BE2C (cell line): ENCODE measurements at regions not wholly inside any gene's neighbourhood (a gene's known extent, or its start where the extent isn't known, plus 50 kb on each side); places are given as distances from the start of the nearest gene placed in this dataset.
"Not testable (repeated sequence)": the region's sequence is repeated elsewhere in the genome, so short reads cannot be mapped to it uniquely, and the experiment has no call there.

Experiments used
- DNase-seq: peaks from one replicate; pipeline ENCODE4 v3.0.0-alpha.2; 2020
- H3K27me3 ChIP-seq: fragments of 250-450 bp; sonication (Bioruptor Pico); 2 replicates; pipeline ENCODE4 v1.5.1; 2020; ENCODE audit warnings: mild to moderate bottlenecking
- H3K36me3 ChIP-seq: fragments of 250-450 bp; sonication (Bioruptor Pico); 2 replicates; pipeline ENCODE4 v1.5.1; 2020; ENCODE audit warnings: mild to moderate bottlenecking
- H3K4me1 ChIP-seq: fragments of 250-450 bp; sonication (Bioruptor Pico); 2 replicates; pipeline ENCODE4 v1.5.1; 2020
- H3K4me3 ChIP-seq: 2 replicates; pipeline ENCODE4 v1.5.1; 2011; ENCODE audit warnings: low read depth, low read length
- H3K9me3 ChIP-seq: fragments of 250-450 bp; sonication (Bioruptor Pico); 2 replicates; pipeline ENCODE4 v1.5.1; 2020

GRCh38 chr22:11932212-11932611 lies 3595.8 kb upstream of the OR11H1 start:
- not testable (repeated sequence) for H3K27me3 ChIP-seq, DNase-seq, H3K36me3 ChIP-seq, H3K4me3 ChIP-seq, H3K4me1 ChIP-seq, H3K9me3 ChIP-seq

- not testable (repeated sequence) for H3K4me3 ChIP-seq, H3K4me1 ChIP-seq, H3K36me3 ChIP-seq, H3K9me3 ChIP-seq, DNase-seq, H3K27me3 ChIP-seq
These were observed 3559.9 kb upstream of the OR11H1 start for GRCh38 chr22:11967915-11968616.

GRCh38 chr22:11973856-11974255 lies 3554.1 kb upstream of the OR11H1 start:
- not testable (repeated sequence) for H3K27me3 ChIP-seq, H3K36me3 ChIP-seq, DNase-seq, H3K4me1 ChIP-seq, H3K9me3 ChIP-seq
- H3K4me3 ChIP-seq: peak overlapping the region; percentile 29; the same call in 1 of the 2 replicates
